HCT116 (cell line): ENCODE measurements at regions not wholly inside any gene's neighbourhood (a gene's known extent, or its start where the extent isn't known, plus 50 kb on each side); places are given as distances from the start of the nearest gene placed in this dataset.

ENCODE experiments used
- CTCF ChIP-seq, 3 experiments: fragments of 200-600 bp in 1 of 3; sonication (generic) in 1 of 3; IDR thresholded peaks in 2 of 3; conservative IDR thresholded peaks in 1 of 3; 2 replicates each; pipeline ENCODE4 v1.5.1; 2012 to 2017; ENCODE audit warnings: low read depth in 2 of 3, low read length in 2 of 3, antibody characterized with exemption in 1 of 3, borderline replicate concordance in 1 of 3, control low read depth in 1 of 3, mild to moderate bottlenecking in 1 of 3, mixed read lengths in 1 of 3, mixed run types in 1 of 3, moderate library complexity in 1 of 3; ENCODE audit not compliant: insufficient read depth in 1 of 3
- EZH2 ChIP-seq: fragments of 200-600 bp; sonication (generic); IDR thresholded peaks from 2 replicates; pipeline ENCODE4 v1.6.1; 2017; ENCODE audit warnings: antibody characterized with exemption, mixed run types
- MAX ChIP-seq: IDR thresholded peaks from 2 replicates; pipeline ENCODE4 v1.6.1; 2012
- POLR2A ChIP-seq: IDR thresholded peaks from 2 replicates; pipeline ENCODE4 v1.7.0; 2011; ENCODE audit warnings: borderline replicate concordance; ENCODE audit not compliant: insufficient read depth, insufficient read length; ENCODE audit errors: extremely low read depth
- POLR2AphosphoS5 ChIP-seq: IDR thresholded peaks from 2 replicates; pipeline ENCODE4 v1.6.1; 2011; ENCODE audit warnings: mild to moderate bottlenecking, low read depth, low read length, moderate library complexity
- RAD21 ChIP-seq: IDR thresholded peaks from 2 replicates; pipeline ENCODE4 v1.6.1; 2012; ENCODE audit warnings: low read depth, mild to moderate bottlenecking
- SIN3A ChIP-seq: IDR thresholded peaks from 2 replicates; pipeline ENCODE4 v1.6.1; 2012; ENCODE audit warnings: low read depth

GRCh38 chr12:126797525-126797924, 1469.4 kb upstream of the TMEM132C start:
- TF ChIP-seq CTCF (IDR thresholded peaks at IDR 0.05 in 2 of 3, conservative IDR thresholded peaks at IDR 0.05 in 1 of 3; ENCODE audit: borderline replicate concordance in 1 of 3, insufficient read depth in 1 of 3, low read depth in 2 of 3, low read length in 2 of 3) (no peak), POLR2A (no peak), RAD21 (no peak), EZH2 (no peak), POLR2AphosphoS5 (no peak), MAX (no peak), SIN3A (no peak)
